H9 (cell line): ENCODE measurements at regions not wholly inside any gene's neighbourhood (a gene's known extent, or its start where the extent isn't known, plus 50 kb on each side); places are given as distances from the start of the nearest gene placed in this dataset.

ENCODE experiments used
- DNase-seq: peaks from one replicate; pipeline ENCODE4 v3.0.0-alpha.2; 2017
- H2AFZ ChIP-seq: one replicate; pipeline ENCODE4 v1.6.1; 2013; ENCODE audit warnings: mild to moderate bottlenecking, low read length, control low read depth, moderate library complexity
- H2AK5ac ChIP-seq: 2 replicates; pipeline ENCODE4 v1.6.1; 2013; ENCODE audit warnings: low read length, control low read depth, mixed read lengths; ENCODE audit not compliant: insufficient read length
- H2BK120ac ChIP-seq: one replicate; pipeline ENCODE4 v1.6.1; 2013; ENCODE audit warnings: low read depth, mild to moderate bottlenecking, low read length, control low read depth, inconsistent platforms; ENCODE audit not compliant: poor library complexity, severe bottlenecking
- H2BK12ac ChIP-seq: 2 replicates; pipeline ENCODE4 v1.6.1; 2013; ENCODE audit warnings: low read length, control low read depth, mixed read lengths, low read depth; ENCODE audit not compliant: insufficient read length
- H2BK15ac ChIP-seq: 2 replicates; pipeline ENCODE4 v1.6.1; 2013; ENCODE audit warnings: low read depth, low read length, control low read depth
- H2BK20ac ChIP-seq: one replicate; pipeline ENCODE4 v1.6.1; 2013; ENCODE audit warnings: low read depth, mild to moderate bottlenecking, low read length, control low read depth, inconsistent platforms; ENCODE audit not compliant: poor library complexity, severe bottlenecking
- H2BK5ac ChIP-seq: 2 replicates; pipeline ENCODE4 v1.6.1; 2013; ENCODE audit warnings: low read length, control low read depth, mixed read lengths; ENCODE audit not compliant: insufficient read length
- H3K14ac ChIP-seq: 2 replicates; pipeline ENCODE4 v1.6.1; 2013; ENCODE audit warnings: low read length, control low read depth; ENCODE audit not compliant: insufficient read depth
- H3K18ac ChIP-seq: 2 replicates; pipeline ENCODE4 v1.6.1; 2013; ENCODE audit warnings: low read depth, mild to moderate bottlenecking, mixed read lengths, low read length, control low read depth; ENCODE audit not compliant: insufficient read length
- H3K23ac ChIP-seq: 2 replicates; pipeline ENCODE4 v1.6.1; 2013; ENCODE audit warnings: low read length, control low read depth, mixed read lengths, low read depth; ENCODE audit not compliant: insufficient read length
- H3K23me2 ChIP-seq: 2 replicates; pipeline ENCODE4 v1.6.1; 2013; ENCODE audit warnings: low read depth, mild to moderate bottlenecking, mixed read lengths, low read length, control low read depth; ENCODE audit not compliant: insufficient read length, poor library complexity, severe bottlenecking
- H3K27ac ChIP-seq: 2 replicates; pipeline ENCODE4 v1.5.1; 2013; ENCODE audit warnings: low read length, control low read depth, mixed read lengths, low read depth; ENCODE audit not compliant: insufficient read length
- H3K27me3 ChIP-seq: 2 replicates; pipeline ENCODE4 v1.6.1; 2013; ENCODE audit warnings: low read length, control low read depth, inconsistent platforms; ENCODE audit not compliant: insufficient read depth
- H3K4ac ChIP-seq: 2 replicates; pipeline ENCODE4 v1.6.1; 2013; ENCODE audit warnings: low read depth, mild to moderate bottlenecking, control low read depth, inconsistent platforms, low read length, moderate library complexity
- H3K4me1 ChIP-seq: 2 replicates; pipeline ENCODE4 v1.6.1; 2013; ENCODE audit warnings: low read length, control low read depth, inconsistent platforms; ENCODE audit not compliant: insufficient read depth
- H3K4me2 ChIP-seq: 2 replicates; pipeline ENCODE4 v1.6.1; 2013; ENCODE audit warnings: low read length, control low read depth, mixed read lengths; ENCODE audit not compliant: insufficient read length, insufficient read depth
- H3K56ac ChIP-seq: 2 replicates; pipeline ENCODE4 v1.6.1; 2013; ENCODE audit warnings: low read depth, mild to moderate bottlenecking, mixed read lengths, low read length, control low read depth; ENCODE audit not compliant: insufficient read length
- H3K79me1 ChIP-seq: 2 replicates; pipeline ENCODE4 v1.6.1; 2013; ENCODE audit warnings: low read depth, mild to moderate bottlenecking, moderate library complexity, low read length, control low read depth, inconsistent platforms; ENCODE audit not compliant: insufficient read depth, poor library complexity, severe bottlenecking
- H3K79me2 ChIP-seq: 2 replicates; pipeline ENCODE4 v1.6.1; 2013; ENCODE audit warnings: low read length, control low read depth, inconsistent platforms; ENCODE audit not compliant: insufficient read depth
- H3K9ac ChIP-seq: 2 replicates; pipeline ENCODE4 v1.6.1; 2013; ENCODE audit warnings: low read length, control low read depth, mixed read lengths; ENCODE audit not compliant: insufficient read length; ENCODE audit errors: extremely low read depth
- H3K9me3 ChIP-seq: one replicate; pipeline ENCODE4 v1.6.1; 2013; ENCODE audit warnings: low read depth, low read length, inconsistent platforms; ENCODE audit not compliant: control insufficient read depth
- H3T11ph ChIP-seq: one replicate; pipeline ENCODE4 v1.6.1; 2013; ENCODE audit warnings: mild to moderate bottlenecking, low read length, control low read depth, inconsistent platforms
- H4K20me1 ChIP-seq: one replicate; pipeline ENCODE4 v1.6.1; 2013; ENCODE audit not compliant: control insufficient read depth, insufficient read length, insufficient read depth
- H4K5ac ChIP-seq: 2 replicates; pipeline ENCODE4 v1.6.1; 2013; ENCODE audit warnings: low read depth, mild to moderate bottlenecking, mixed read lengths, low read length, control low read depth; ENCODE audit not compliant: insufficient read length
- H4K8ac ChIP-seq: replicated peaks from 2 replicates; pipeline ENCODE4 v1.6.1; 2013; ENCODE audit warnings: low read length, control low read depth, mixed read lengths, low read depth; ENCODE audit not compliant: insufficient read length
- H4K91ac ChIP-seq: 2 replicates; pipeline ENCODE4 v1.6.1; 2013; ENCODE audit warnings: low read depth, mild to moderate bottlenecking, moderate library complexity, mixed read lengths, low read length, control low read depth; ENCODE audit not compliant: insufficient read length
- H3K27ac Mint-ChIP-seq, 3 experiments: 2 replicates in 2 of 3; 3 replicates in 1 of 3; pipeline ENCODE4 v1.8.0; 2020 to 2021; ENCODE audit warnings: mixed read lengths in 3 of 3, mild to moderate bottlenecking in 1 of 3, moderate library complexity in 1 of 3
- H3K27me3 Mint-ChIP-seq: 2 replicates; pipeline ENCODE4 v1.8.0; 2021; ENCODE audit warnings: low read depth, mild to moderate bottlenecking, moderate library complexity, mixed read lengths
- H3K36me3 Mint-ChIP-seq, 3 experiments: 2 replicates in 2 of 3; 3 replicates in 1 of 3; pipeline ENCODE4 v1.8.0; 2020 to 2021; ENCODE audit warnings: low read depth in 3 of 3, mixed read lengths in 3 of 3; ENCODE audit not compliant: insufficient read depth in 1 of 3
- H3K4me1 Mint-ChIP-seq, 2 experiments: 2 replicates each; pipeline ENCODE4 v1.8.0; 2020; ENCODE audit warnings: mixed read lengths in 2 of 2
- H3K4me3 Mint-ChIP-seq, 2 experiments: 2 replicates in 1 of 2; 3 replicates in 1 of 2; pipeline ENCODE4 v1.8.0; 2020 to 2021; ENCODE audit warnings: mild to moderate bottlenecking in 2 of 2, mixed read lengths in 2 of 2, moderate library complexity in 1 of 2
- H3K9me3 Mint-ChIP-seq, 2 experiments: 2 replicates in 1 of 2; 3 replicates in 1 of 2; pipeline ENCODE4 v1.8.0; 2020; ENCODE audit warnings: mild to moderate bottlenecking in 2 of 2, mixed read lengths in 2 of 2, moderate library complexity in 1 of 2
- CTCF ChIP-seq: fragments of 200-600 bp; sonication (generic); conservative IDR thresholded peaks from 3 replicates; pipeline ENCODE4 v1.8.0; 2021; ENCODE audit warnings: antibody characterized with exemption, mild to moderate bottlenecking
- WGBS: extraction: QIAGEN DNeasy Blood & Tissue Kit; methylation state at CpG from one replicate; pipeline ENCODE4 v1.1.7; 2013; ENCODE audit warnings: missing lambda C conversion rate, low lambda C conversion rate, mixed read lengths; ENCODE audit not compliant: insufficient read length; ENCODE audit errors: extremely low coverage; 5-methylcytosine and 5-hydroxymethylcytosine counted together

GRCh38 chr15:77723756-77724155 lies 91.0 kb upstream of the LINGO1 start:
- Mint-ChIP-seq H3K9me3 (no peaks in the 10 kb centered on the region), H3K27ac (no peak overlapping the region), H3K4me3 (no peak overlapping the region), H3K36me3 (no peaks in the 10 kb centered on the region), H3K4me1 (peaks cover 8 to 16% of the 10 kb centered on the region in 2 experiments), H3K27me3 (peaks cover 9% of the 10 kb centered on the region)
- H3K4me1 ChIP-seq: no peaks in the 10 kb centered on the region
- DNase-seq: no peak
- H2BK5ac ChIP-seq: no peak overlapping the region
- no peaks in the 10 kb centered on the region for H3K79me1 ChIP-seq
- H4K8ac ChIP-seq: no peak overlapping the region
- no peak overlapping the region for H3T11ph ChIP-seq
- H3K23ac ChIP-seq: no peak overlapping the region
- no peak overlapping the region for H2BK12ac ChIP-seq
- no peak overlapping the region for H4K91ac ChIP-seq
- no peak overlapping the region for H3K27ac ChIP-seq
- H3K4ac ChIP-seq: no peak overlapping the region
- H3K9me3 ChIP-seq: no peaks in the 10 kb centered on the region
- H2BK15ac ChIP-seq: no peak overlapping the region
- no peak overlapping the region for H2AFZ ChIP-seq
- H3K14ac ChIP-seq: no peak overlapping the region
- no peak overlapping the region for H2AK5ac ChIP-seq
- no peak overlapping the region for H2BK120ac ChIP-seq
- no peaks in the 10 kb centered on the region for H4K20me1 ChIP-seq
- no peak overlapping the region for H2BK20ac ChIP-seq
- no peak overlapping the region for H3K4me2 ChIP-seq
- H3K56ac ChIP-seq: no peak overlapping the region
- H3K23me2 ChIP-seq: no peaks in the 10 kb centered on the region
- no peak overlapping the region for H3K18ac ChIP-seq
- no CpG with 5 or more reads among the region's 16 CpGs for WGBS
- H3K9ac ChIP-seq: no peak overlapping the region
- H4K5ac ChIP-seq: no peak overlapping the region
- no peaks in the 10 kb centered on the region for H3K79me2 ChIP-seq
- no peaks in the 10 kb centered on the region for H3K27me3 ChIP-seq
- TF ChIP-seq CTCF: no peak
